GM12872 (cell line): ENCODE measurements at regions not wholly inside any gene's neighbourhood (a gene's known extent, or its start where the extent isn't known, plus 50 kb on each side); places are given as distances from the start of the nearest gene placed in this dataset.

Experiments
- CTCF ChIP-seq: IDR thresholded peaks from 3 replicates; pipeline ENCODE4 v1.5.1; 2011; ENCODE audit warnings: low read depth, mild to moderate bottlenecking, low read length, moderate library complexity; ENCODE audit not compliant: insufficient read depth

DNA sequence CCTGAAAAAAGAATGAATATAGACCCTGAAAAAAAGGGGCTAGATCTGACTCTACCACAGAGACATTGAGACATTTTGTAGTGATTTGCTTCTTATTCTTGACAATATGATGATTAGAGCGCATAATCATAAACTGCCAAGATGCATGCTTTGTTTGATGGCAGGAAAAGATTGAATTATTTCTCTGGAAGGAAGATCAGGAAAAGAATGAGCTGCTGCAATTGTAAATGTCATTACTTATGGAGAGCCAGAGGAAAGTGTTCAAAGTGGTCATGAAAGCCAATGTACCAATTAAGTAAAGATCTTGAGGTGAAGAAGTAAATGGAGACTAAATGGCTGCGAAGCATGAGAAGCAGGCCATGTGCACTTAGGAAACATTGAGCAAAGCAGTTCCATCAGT, 126.4 kb upstream of the NXPH2 start:
- no peak for TF ChIP-seq CTCF

GRCh38 chr2:138902239-138902871, 122.2 kb upstream of the NXPH2 start:
- TF ChIP-seq CTCF, result no peak

DNA sequence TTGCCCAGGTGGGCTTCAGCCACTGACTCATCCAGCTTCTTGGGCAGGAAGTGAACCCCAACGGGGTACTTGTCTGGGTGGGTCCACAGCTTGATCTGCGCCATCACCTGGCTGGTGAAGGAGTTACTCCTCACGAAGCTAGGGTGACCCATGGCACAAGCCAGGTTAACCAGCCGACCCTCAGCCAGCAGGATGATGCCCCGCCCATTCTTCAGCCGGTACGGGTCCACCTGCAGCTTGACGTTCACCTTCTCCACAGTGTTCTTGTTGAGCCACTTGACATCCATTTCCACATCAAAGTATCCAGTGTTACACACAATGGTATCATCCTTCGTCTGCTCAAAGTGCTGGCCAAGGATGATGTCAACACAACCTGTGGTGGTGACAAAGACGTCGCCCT, 121.3 kb upstream of the NXPH2 start:
- no peak for TF ChIP-seq CTCF

DNA sequence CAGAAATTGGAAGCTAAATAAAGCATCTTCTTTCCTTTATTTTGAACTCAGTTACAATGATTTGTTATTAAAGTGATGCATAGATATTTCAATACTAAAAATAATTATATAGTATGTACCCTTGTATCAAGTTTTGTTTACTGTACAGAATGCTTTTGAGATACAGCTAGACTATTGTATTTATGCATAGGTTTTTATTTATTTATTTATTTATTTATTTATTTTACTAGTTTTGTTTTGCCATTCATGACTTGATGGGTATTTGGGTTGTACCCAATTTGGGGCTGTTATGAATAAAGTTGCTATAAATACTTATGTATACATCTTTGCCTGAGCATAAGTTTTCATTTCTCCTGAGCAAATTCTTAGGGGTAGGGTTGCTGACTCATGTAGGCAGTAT, 118.7 kb upstream of the NXPH2 start:
- no peak for TF ChIP-seq CTCF

- TF ChIP-seq CTCF, result no peak
Observed at GRCh38 chr2:138897274-138897673, 117.1 kb upstream of the NXPH2 start.

GRCh38 chr2:138893746-138894145, 113.6 kb upstream of the NXPH2 start:
- TF ChIP-seq CTCF, result no peak

- no peak for TF ChIP-seq CTCF
Observed at GRCh38 chr2:138881126-138881525, 100.9 kb upstream of the NXPH2 start.

GRCh38 chr2:138879931-138880330, 99.7 kb upstream of the NXPH2 start:
- TF ChIP-seq CTCF, result no peak
